Thyroid gland (tissue), 4 donors: ENCODE measurements at regions not wholly inside any gene's neighbourhood (a gene's known extent, or its start where the extent isn't known, plus 50 kb on each side); places are given as distances from the start of the nearest gene placed in this dataset.

Experiments used
- DNase-seq, 2 donors: peaks; one replicate each; pipeline ENCODE4 v3.0.0-alpha.2; 2019
- H3K27ac ChIP-seq, 3 donors: fragments of 200-600 bp; sonication (generic); 1 replicate in 2 of 3; 2 replicates in 1 of 3; pipeline ENCODE4 v1.5.1; 2016 to 2019; ENCODE audit warnings: mild to moderate bottlenecking in 1 of 3, moderate library complexity in 1 of 3
- H3K27me3 ChIP-seq: fragments of 200-600 bp; sonication (generic); one replicate; pipeline ENCODE4 v1.5.1; 2019
- H3K36me3 ChIP-seq, 2 donors: fragments of 200-600 bp; sonication (generic); one replicate each; pipeline ENCODE4 v1.5.1; 2016 to 2019
- H3K4me1 ChIP-seq, 2 donors: fragments of 200-600 bp; sonication (generic); one replicate each; pipeline ENCODE4 v1.5.1; 2017 to 2019
- H3K4me3 ChIP-seq, 3 donors: fragments of 200-600 bp; sonication (generic); replicated peaks in 1 of 3; 1 replicate in 2 of 3; 2 replicates in 1 of 3; pipeline ENCODE4 v1.5.1; 2016; ENCODE audit warnings: mild to moderate bottlenecking in 1 of 3
- H3K9me3 ChIP-seq: fragments of 200-600 bp; sonication (generic); one replicate; pipeline ENCODE4 v1.5.1; 2017
- POLR2A ChIP-seq, 2 donors: fragments of 450-650 bp; IDR thresholded peaks; one replicate each; pipeline ENCODE4 v1.6.1; 2017; ENCODE audit warnings: antibody characterized with exemption in 2 of 2, mild to moderate bottlenecking in 2 of 2, moderate library complexity in 1 of 2
- WGBS, 2 donors: methylation state at CpG; one replicate each; pipeline ENCODE4 v1.1.5; 2017; 5-methylcytosine and 5-hydroxymethylcytosine counted together
- intact Hi-C: fragments of 100-400 bp; cut with DNase I; formaldehyde crosslinking; loops from one replicate; pipeline ENCODE4 v1.15.1; 2023
- TF ChIP-seq, protein P1 (sequence below), 6 experiments: fragments of 200-600 bp in 3 of 6; fragments of 450-650 bp in 3 of 6; sonication (generic) in 3 of 6; IDR thresholded peaks; one replicate each; pipeline ENCODE4 v1.5.1; 2016 to 2019; ENCODE audit warnings: antibody characterized with exemption in 6 of 6, mild to moderate bottlenecking in 2 of 6, inconsistent platforms in 1 of 6, moderate library complexity in 1 of 6

- Histone ChIP-seq H3K27me3 (no peaks in the 10 kb centered on the region), H3K4me3 (no peak overlapping the region), H3K27ac (no peak overlapping the region), H3K9me3 (no peaks in the 10 kb centered on the region), H3K4me1 (no peaks in the 10 kb centered on the region), H3K36me3 (no peaks in the 10 kb centered on the region)
- intact Hi-C loops, result no loop called here
- 94 to 99% methylated on average over 22 to 30 of the region's 39 CpGs for WGBS, 2 donors
- no peak for DNase-seq
- no peak for TF ChIP-seq POLR2A (IDR thresholded peaks at IDR 0.05)
- TF ChIP-seq, protein P1, sequence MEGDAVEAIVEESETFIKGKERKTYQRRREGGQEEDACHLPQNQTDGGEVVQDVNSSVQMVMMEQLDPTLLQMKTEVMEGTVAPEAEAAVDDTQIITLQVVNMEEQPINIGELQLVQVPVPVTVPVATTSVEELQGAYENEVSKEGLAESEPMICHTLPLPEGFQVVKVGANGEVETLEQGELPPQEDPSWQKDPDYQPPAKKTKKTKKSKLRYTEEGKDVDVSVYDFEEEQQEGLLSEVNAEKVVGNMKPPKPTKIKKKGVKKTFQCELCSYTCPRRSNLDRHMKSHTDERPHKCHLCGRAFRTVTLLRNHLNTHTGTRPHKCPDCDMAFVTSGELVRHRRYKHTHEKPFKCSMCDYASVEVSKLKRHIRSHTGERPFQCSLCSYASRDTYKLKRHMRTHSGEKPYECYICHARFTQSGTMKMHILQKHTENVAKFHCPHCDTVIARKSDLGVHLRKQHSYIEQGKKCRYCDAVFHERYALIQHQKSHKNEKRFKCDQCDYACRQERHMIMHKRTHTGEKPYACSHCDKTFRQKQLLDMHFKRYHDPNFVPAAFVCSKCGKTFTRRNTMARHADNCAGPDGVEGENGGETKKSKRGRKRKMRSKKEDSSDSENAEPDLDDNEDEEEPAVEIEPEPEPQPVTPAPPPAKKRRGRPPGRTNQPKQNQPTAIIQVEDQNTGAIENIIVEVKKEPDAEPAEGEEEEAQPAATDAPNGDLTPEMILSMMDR (IDR thresholded peaks at IDR 0.05), result no peak
Observed at GRCh38 chrX:112380541-112381278, 298.1 kb upstream of the TRPC5 start.

DNA sequence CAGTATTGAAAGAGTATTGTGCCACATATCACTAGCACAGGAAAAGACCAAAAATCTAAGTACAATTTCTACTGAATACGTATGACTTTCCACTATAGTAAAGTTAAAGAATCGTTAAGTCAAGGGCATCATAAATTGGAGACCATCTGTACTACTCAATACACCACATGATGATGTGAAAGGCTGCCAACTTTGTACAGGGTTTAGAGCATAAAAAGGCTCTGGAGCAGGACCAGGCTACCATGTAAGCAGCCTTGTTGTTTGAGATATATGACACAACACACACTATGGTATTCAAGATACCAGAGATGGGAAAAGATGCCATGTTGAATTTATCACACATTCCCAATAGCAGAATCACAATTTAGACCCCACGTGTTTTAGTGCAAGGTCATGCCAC is 294.9 kb upstream of the TRPC5 start:
- H3K4me3 ChIP-seq, result no peak overlapping the region
- TF ChIP-seq POLR2A (IDR thresholded peaks at IDR 0.05), result no peak
- TF ChIP-seq, protein P1 (IDR thresholded peaks at IDR 0.05), result no peak
- no peaks in the 10 kb centered on the region for H3K36me3 ChIP-seq
- no peak for DNase-seq
- H3K4me1 ChIP-seq, result no peaks in the 10 kb centered on the region
- WGBS, 2 donors, result 94% methylated on average over 3 of the region's 3 CpGs
- H3K9me3 ChIP-seq, result no peaks in the 10 kb centered on the region
- intact Hi-C loops, result no loop called here
- H3K27ac ChIP-seq, result no peak overlapping the region
- H3K27me3 ChIP-seq, result no peaks in the 10 kb centered on the region

GRCh38 chrX:112368371-112368770 is 285.8 kb upstream of the TRPC5 start:
- intact Hi-C loops, result no loop called here

DNA sequence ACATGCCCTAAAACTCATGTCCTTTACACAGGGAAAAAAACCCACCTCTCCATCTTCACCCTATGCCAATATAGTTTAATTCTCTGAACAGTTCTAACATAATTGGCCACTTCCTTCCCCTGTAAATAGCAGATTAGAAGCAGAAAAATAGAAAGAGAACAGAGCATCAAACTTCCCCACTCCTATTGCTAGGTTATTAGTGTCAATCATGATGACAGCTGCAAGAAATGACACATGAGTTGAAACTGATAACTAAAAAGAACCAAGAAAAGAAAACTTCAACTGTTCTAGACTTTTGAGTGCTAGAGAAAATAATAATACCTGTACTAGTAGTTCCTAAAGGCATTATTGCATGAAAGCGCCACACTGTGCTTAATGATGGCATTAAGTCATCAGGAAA is 284.5 kb upstream of the TRPC5 start:
- Histone ChIP-seq H3K9me3 (no peaks in the 10 kb centered on the region), H3K27me3 (no peaks in the 10 kb centered on the region), H3K36me3 (no peaks in the 10 kb centered on the region), H3K27ac (no peak overlapping the region), H3K4me1 (no peaks in the 10 kb centered on the region), H3K4me3 (no peak overlapping the region)
- no peak for TF ChIP-seq POLR2A (IDR thresholded peaks at IDR 0.05)
- DNase-seq, result no peak
- intact Hi-C loops, result no loop called here
- 97 to 100% methylated on average over 1 of the region's 1 CpG for WGBS, 2 donors

More at GRCh38 chrX:112368371-112368770, 285.8 kb upstream of the TRPC5 start:
- WGBS, 2 donors, result 41 to 53% methylated on average over 3 of the region's 3 CpGs
- Histone ChIP-seq H3K4me1 (no peaks in the 10 kb centered on the region), H3K27me3 (no peaks in the 10 kb centered on the region), H3K9me3 (no peaks in the 10 kb centered on the region), H3K27ac (no peak overlapping the region), H3K36me3 (no peaks in the 10 kb centered on the region), H3K4me3 (no peak overlapping the region)
- no peak for DNase-seq
- TF ChIP-seq POLR2A (IDR thresholded peaks at IDR 0.05), result no peak
- TF ChIP-seq, protein P1 (IDR thresholded peaks at IDR 0.05), result peak in 1 of 6 experiments; percentile 9

- H3K9me3 ChIP-seq, result no peaks in the 10 kb centered on the region
- H3K27ac ChIP-seq, result no peak overlapping the region
- DNase-seq, result no peak
- no peaks in the 10 kb centered on the region for H3K27me3 ChIP-seq
- TF ChIP-seq POLR2A (IDR thresholded peaks at IDR 0.05), result no peak
- TF ChIP-seq, protein P1 (IDR thresholded peaks at IDR 0.05), result no peak
- no peaks in the 10 kb centered on the region for H3K4me1 ChIP-seq
- no peak overlapping the region for H3K4me3 ChIP-seq
- WGBS, 2 donors, result 73 to 79% methylated on average over 1 of the region's 1 CpG
- intact Hi-C loops, result no loop called here
- no peaks in the 10 kb centered on the region for H3K36me3 ChIP-seq
Observed at GRCh38 chrX:112359906-112360305, 277.3 kb upstream of the TRPC5 start.
